OCI-LY7 (cell line): ENCODE measurements at regions not wholly inside any gene's neighbourhood (a gene's known extent, or its start where the extent isn't known, plus 50 kb on each side); places are given as distances from the start of the nearest gene placed in this dataset.

ENCODE experiments used
- CTCF ChIP-seq: fragments of 200-600 bp; sonication (generic); conservative IDR thresholded peaks from 2 replicates; pipeline ENCODE4 v1.5.1; 2014; ENCODE audit warnings: mild to moderate bottlenecking, antibody characterized with exemption, low read length, moderate library complexity, mixed read lengths
- EZH2phosphoT487 ChIP-seq: fragments of 200-600 bp; sonication (generic); IDR thresholded peaks from 2 replicates; pipeline ENCODE4 v1.6.1; 2018; ENCODE audit warnings: low read depth, borderline replicate concordance, mild to moderate bottlenecking, mixed run types, antibody characterized with exemption, low read length, moderate library complexity, mixed read lengths

GRCh38 chr16:79740252-79740651, 139.7 kb upstream of the MAF start:
- TF ChIP-seq CTCF (no peak), EZH2phosphoT487 (no peak)
